HG02970 (cell line): ENCODE measurements at regions not wholly inside any gene's neighbourhood (a gene's known extent, or its start where the extent isn't known, plus 50 kb on each side); places are given as distances from the start of the nearest gene placed in this dataset.

Experiments
- ATAC-seq: cut with Tn5 transposase; IDR thresholded peaks from one replicate; pipeline ENCODE4 v1.9.1; 2021; ENCODE audit warnings: mild to moderate bottlenecking, moderate library complexity, moderate number of reproducible peaks; ENCODE audit not compliant: unreplicated experiment, low FRiP score

DNA sequence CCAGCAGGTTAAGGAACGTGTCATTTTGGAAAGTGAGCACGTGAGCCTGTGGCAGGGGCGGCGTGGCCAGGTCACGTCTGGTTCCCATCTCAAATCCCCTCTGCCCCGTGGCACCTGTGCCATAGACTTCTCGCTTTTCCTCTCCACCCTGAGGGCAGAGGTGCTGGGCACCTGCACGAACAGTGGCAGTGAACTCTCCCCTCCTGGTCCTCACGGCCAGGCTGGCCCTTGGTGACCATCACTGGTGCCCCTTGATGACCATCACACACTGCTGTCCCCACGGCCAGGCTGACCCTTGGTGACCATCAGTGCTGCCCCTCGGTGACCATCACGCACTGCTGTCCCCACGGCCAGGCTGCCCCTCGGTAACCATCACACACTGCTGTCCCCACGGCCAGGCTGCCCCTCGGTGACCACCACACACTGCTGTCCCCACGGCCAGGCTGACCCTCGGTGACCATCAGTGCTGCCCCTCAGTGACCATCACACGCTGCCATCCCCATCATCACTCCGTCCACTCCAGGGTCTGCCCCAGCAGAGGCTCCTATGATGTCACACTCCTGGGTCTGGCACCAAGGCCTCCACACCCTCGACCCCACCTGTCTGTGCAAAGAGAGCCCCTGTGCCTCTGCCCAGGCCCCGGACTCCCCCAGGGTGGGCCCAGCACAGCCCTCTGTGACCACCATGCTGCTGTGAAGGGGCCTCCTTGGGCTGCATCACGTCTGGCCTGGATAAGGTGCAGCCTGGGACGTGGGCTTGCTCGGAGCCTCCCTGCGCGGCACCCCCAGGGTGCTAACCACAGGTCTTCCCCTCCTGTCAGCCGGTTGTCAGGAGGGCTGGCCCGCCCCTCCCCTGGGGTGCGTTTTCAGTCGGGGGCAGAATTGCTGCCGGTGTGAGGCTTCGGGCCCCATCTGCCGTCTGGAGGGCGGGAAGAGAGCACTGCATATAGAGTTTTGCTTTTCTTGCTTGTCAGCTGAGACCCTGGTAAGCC lies 738.6 kb downstream of the BRD1 start:
- no peak for ATAC-seq

GRCh38 chr22:49087716-49088601 lies 739.7 kb downstream of the BRD1 start:
- no peak for ATAC-seq

DNA sequence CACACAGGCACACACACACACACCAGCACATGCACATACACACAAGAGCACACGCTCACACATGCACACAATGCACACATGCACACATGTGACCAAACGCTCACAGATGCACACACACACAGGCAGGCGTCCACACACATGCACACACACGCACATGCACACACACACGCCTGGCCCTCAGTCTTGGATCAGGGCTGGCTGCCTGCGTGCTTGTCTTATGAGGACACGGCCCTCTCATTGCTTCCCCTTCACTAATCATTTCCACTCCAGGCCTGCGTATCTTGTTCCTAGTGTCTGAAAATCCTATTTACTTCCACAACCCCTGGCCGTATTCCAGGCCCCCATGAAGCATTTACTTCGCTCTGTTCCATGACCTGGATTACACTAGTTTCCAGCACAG lies 740.5 kb downstream of the BRD1 start:
- ATAC-seq, result no peak

DNA sequence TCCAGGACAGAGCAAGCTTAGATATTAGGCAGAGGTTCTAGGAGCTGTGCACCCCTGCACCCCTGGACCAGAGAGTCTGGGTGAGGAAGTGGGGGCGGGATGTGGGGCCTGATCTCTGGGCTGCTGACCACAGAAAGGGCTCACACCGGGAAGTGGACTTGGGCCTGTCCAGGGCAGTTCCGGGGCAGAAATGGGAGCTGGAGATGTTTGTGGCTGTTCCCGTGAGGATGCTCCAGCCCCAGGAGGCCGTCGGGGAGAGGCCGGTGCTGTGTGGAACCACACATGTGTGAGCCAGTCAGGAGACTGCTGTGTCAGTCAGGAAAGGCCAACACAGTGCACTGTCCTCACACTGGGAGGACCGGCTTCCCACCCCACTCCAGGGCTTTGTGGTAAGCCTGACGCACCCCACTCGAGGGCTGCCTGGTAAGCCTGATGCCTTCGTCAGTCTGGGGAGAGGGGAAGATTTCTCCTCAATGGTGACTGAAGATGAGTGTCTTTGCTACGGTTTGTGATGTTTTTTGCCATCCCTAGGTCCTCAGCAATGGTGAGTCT lies 741.0 kb downstream of the BRD1 start:
- no peak for ATAC-seq

GRCh38 chr22:49086181-49086580 lies 741.5 kb downstream of the BRD1 start:
- no peak for ATAC-seq

DNA sequence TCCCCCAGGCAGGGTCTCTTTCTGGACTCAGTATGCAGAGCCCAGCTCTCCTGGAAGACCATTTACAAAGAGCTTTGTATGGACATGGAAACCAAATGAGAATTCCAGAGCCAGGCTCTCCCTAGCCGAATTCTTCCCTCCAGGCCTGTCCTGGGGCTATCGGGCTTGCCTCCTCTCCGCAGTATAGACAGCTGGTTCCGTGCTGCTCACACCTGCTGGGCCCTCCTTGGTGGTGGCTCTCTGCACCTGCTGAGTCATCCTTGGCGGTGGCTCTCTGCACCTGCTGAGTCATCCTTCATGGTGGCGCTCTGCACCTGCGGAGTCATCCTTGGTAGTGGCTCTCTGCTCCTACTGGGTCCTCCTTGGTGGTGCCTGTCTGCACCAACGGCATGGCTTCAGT lies 743.5 kb downstream of the BRD1 start:
- no peak for ATAC-seq

GRCh38 chr22:49083607-49084006 lies 744.1 kb downstream of the BRD1 start:
- no peak for ATAC-seq

- no peak for ATAC-seq
These were observed 745.2 kb downstream of the BRD1 start for GRCh38 chr22:49082451-49082850.

DNA sequence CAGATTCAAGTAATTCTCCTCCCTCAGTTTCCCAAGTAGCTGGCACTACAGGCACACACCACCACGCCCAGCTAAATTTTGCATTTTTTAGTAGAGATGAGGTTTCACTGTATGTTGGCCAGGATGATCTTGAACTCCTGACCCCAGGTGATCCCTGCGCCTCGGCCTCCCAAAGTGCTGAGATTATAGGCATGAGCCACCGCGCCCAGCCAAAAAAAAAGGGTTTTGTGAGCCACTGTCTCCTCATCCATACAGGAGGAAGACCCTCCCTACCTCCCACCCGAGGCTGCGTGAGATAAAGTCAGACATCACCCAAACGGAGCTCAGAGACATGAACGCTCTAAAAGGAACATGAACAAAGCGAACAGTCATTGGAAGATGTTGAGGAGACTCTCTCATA lies 745.7 kb downstream of the BRD1 start:
- no peak for ATAC-seq

DNA sequence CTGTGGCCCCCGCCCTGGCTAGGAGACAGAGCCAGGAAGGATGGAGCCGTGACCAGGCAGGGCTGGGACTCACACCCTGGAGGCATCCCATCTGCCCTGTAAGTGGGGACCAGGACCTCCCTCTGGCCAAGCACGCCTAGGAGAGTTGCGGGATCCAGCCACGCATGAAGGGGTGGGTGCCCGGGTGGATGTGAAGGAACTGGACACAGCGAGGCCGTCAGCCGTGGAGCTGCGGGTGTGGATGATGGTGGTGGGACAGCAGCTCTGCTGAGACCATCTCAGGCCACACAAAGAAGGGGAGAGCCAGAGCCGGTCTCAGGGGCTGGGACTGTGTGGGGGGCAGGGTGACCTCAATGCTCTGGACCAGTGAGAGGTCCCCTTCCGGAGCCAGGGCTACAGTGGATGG lies 746.4 kb downstream of the BRD1 start:
- ATAC-seq, result no peak

- ATAC-seq, result no peak
These were observed 747.0 kb downstream of the BRD1 start for GRCh38 chr22:49080631-49081030.

DNA sequence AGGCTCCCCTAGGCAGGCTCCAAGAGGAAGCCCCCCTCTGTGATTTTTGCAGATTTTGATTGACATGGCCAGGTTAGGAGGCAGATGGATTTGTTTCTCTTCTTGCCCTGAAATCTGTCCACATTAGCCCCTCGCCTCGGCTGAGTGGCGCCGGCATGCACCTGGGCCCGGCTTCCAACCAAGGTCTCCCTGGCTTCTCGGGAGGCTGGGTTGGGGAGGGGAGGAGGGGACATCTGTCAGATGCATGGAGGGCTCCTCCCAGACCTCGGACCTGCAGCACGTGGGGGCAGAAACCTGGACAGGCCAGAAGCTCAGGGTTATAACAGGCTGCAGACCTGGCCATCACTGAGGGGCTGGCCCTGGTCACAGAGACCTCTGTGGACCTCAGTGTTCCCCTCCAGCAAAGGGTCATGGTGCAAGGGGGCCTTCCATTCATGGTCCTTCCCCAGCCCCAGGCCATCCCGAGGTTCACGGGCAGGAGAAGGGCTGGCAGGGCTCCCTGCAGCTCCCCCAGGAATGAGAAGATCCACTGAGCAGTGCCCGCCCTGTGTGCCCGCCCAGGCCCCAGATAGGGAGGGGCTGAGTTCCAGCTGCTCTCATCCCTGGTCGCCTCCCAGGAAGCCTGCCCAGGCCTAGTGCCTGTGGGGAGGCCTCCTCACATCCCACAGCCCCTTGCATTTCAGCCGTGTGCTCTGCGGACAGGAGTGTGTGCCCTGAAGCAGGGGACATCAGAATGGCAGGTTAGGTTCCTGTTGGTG lies 747.8 kb downstream of the BRD1 start:
- no peak for ATAC-seq

GRCh38 chr22:49079027-49079725 lies 748.5 kb downstream of the BRD1 start:
- ATAC-seq, result no peak

- ATAC-seq, result no peak
These were observed 749.5 kb downstream of the BRD1 start for GRCh38 chr22:49078076-49078710.

- no peak for ATAC-seq
These were observed 750.1 kb downstream of the BRD1 start for GRCh38 chr22:49077586-49077985.

- no peak for ATAC-seq
These were observed 750.7 kb downstream of the BRD1 start for GRCh38 chr22:49077036-49077393.

- ATAC-seq, result no peak
These were observed 751.2 kb downstream of the BRD1 start for GRCh38 chr22:49076300-49077035.

DNA sequence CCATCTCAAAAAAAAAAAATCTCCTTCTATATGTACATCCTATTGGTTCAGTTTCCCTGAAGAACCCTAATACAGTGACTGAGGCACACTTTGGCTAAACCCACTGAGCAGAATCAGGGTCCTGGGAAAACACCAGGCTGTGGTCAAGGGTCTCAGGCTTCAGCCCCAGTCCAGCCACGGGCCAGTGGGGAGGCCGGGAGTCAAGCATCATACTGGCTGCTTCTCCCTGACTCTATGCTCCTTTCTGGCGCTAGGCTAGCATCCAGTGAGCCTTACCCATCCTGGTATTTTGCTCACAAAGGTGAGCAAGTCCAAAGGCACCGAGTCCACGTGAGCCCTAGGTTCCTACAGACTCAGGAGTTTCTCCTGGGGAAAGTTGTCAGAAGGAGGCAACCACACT lies 752.5 kb downstream of the BRD1 start:
- no peak for ATAC-seq
